ENCODE measurements at regions not wholly inside any gene's neighbourhood (a gene's known extent, or its start where the extent isn't known, plus 50 kb on each side); places are given as distances from the start of the nearest gene placed in this dataset.
A peak's percentile ranks its signal among the peaks of the same experiment; 100 is the strongest.

GRCh38 chr4:105014234-105014633 is 132.4 kb upstream of the TET2 start:
- no peak overlapping the region for H3K27ac Mint-ChIP-seq
- no peak overlapping the region for H3K4me3 Mint-ChIP-seq
- DNase-seq, result no peak

DNA sequence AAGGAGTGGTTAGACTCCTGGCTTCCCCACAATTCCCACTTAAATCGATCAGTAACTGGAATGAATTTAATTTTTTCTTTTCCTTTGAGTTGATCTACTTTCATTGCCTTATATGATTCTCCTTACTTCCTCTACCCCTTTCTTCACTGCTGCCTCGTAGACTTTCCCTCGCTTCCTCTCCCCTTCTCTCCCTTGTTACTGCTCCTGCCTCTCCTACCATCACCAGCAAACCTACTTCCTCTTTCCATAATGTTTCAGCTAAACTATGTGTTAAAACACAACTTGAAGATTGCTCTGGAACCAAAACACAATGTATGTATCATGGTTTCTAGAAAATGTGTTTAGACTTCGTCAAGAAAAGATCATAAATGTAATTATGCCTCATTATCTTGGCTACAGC is 132.0 kb upstream of the TET2 start:
- Mint-ChIP-seq H3K27me3 (peaks cover 9 to 12% of the 10 kb centered on the region in 2 donors), H3K27ac (no peak overlapping the region), H3K36me3 (peaks cover 0 to 4% of the 10 kb centered on the region in 2 donors), H3K4me1 (peaks cover 2 to 7% of the 10 kb centered on the region in 2 donors), H3K9me3 (peaks cover 4 to 10% of the 10 kb centered on the region in 2 donors), H3K4me3 (no peak overlapping the region)
- no peak for DNase-seq
- no peak for ATAC-seq (replicated peaks)

More at GRCh38 chr4:105014234-105014633, 132.4 kb upstream of the TET2 start:
- Mint-ChIP-seq H3K27me3 (peaks cover 9 to 12% of the 10 kb centered on the region in 2 donors), H3K4me1 (peaks cover 2 to 7% of the 10 kb centered on the region in 2 donors), H3K36me3 (peaks cover 0 to 4% of the 10 kb centered on the region in 2 donors), H3K9me3 (peaks cover 4 to 13% of the 10 kb centered on the region in 2 donors)
- no peak for ATAC-seq (replicated peaks)

DNA sequence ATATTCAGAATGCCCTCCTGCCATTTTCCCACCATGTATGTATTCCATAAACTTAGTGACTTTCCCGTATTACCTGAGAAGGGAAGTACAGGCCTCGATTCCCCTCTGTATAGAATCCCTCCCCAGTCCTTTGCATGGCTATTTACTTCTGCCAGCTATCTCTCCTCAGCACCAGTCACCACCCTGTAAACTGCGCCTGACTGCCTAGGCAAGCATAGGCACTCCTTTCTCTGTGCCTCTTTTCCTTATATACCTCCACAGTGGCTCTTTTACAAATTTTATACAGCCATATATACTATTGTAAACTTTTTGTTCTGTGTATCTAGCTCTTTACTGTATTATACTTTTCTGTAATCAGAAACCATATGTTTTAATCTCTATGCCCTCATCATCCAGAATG is 130.9 kb upstream of the TET2 start:
- H3K9me3 Mint-ChIP-seq, result peaks cover 0 to 2% of the 10 kb centered on the region in 2 donors
- DNase-seq (no peak), ATAC-seq (replicated peaks) (no peak)
- peaks cover 0 to 3% of the 10 kb centered on the region in 2 donors for H3K27me3 Mint-ChIP-seq
- H3K36me3 Mint-ChIP-seq, result no peaks in the 10 kb centered on the region
- H3K4me1 Mint-ChIP-seq, result peaks cover 2 to 7% of the 10 kb centered on the region in 2 donors
- no peak overlapping the region for H3K4me3 Mint-ChIP-seq
- H3K27ac Mint-ChIP-seq, result no peak overlapping the region

GRCh38 chr4:105022811-105023667 is 123.6 kb upstream of the TET2 start:
- H3K27ac Mint-ChIP-seq, result no peak overlapping the region
- H3K4me3 Mint-ChIP-seq, result no peak overlapping the region
- H3K36me3 Mint-ChIP-seq, result no peaks in the 10 kb centered on the region
- no peaks in the 10 kb centered on the region for H3K4me1 Mint-ChIP-seq
- H3K27me3 Mint-ChIP-seq, result peaks cover 9 to 10% of the 10 kb centered on the region in 2 donors
- peaks cover 8 to 11% of the 10 kb centered on the region in 2 donors for H3K9me3 Mint-ChIP-seq
- no peak for DNase-seq
- no peak for ATAC-seq (replicated peaks)

DNA sequence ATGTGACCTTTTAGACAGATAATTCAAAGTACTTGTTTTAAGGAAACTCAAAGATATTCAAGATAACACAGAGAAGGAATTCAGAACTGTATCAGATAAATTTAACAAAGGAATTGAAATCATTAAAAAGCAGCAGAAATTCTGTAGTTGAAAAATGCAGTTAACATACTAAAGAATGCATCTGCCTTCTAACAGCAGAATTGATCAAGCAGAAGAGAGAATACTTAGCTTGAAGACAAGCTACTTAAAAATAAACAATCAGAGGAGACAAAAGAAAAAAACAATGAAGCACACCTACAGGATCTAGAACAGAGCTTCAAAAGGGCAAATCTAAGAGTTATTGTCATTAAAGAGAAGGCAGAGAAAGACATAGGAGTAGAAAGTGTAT is 123.0 kb upstream of the TET2 start:
- Mint-ChIP-seq H3K4me1 (no peaks in the 10 kb centered on the region), H3K27me3 (peaks cover 9 to 10% of the 10 kb centered on the region in 2 donors), H3K36me3 (no peaks in the 10 kb centered on the region), H3K4me3 (no peak overlapping the region), H3K27ac (no peak overlapping the region), H3K9me3 (peaks cover 8 to 9% of the 10 kb centered on the region in 2 donors)
- ATAC-seq (replicated peaks) (no peak), DNase-seq (no peak)

- DNase-seq (no peak), ATAC-seq (replicated peaks) (no peak)
- Mint-ChIP-seq H3K4me1 (no peaks in the 10 kb centered on the region), H3K27me3 (peaks cover 10 to 13% of the 10 kb centered on the region in 2 donors), H3K36me3 (no peaks in the 10 kb centered on the region), H3K27ac (no peak overlapping the region), H3K4me3 (no peak overlapping the region), H3K9me3 (peaks cover 9 to 14% of the 10 kb centered on the region in 2 donors)
Measured at GRCh38 chr4:105025263-105026017, 121.2 kb upstream of the TET2 start.

- peaks cover 6 to 12% of the 10 kb centered on the region in 2 donors for H3K9me3 Mint-ChIP-seq
- no peaks in the 10 kb centered on the region for H3K27me3 Mint-ChIP-seq
- no peak for ATAC-seq (replicated peaks)
- H3K4me1 Mint-ChIP-seq, result no peaks in the 10 kb centered on the region
- DNase-seq, result no peak
- H3K36me3 Mint-ChIP-seq, result no peaks in the 10 kb centered on the region
- no peak overlapping the region for H3K27ac Mint-ChIP-seq
- H3K4me3 Mint-ChIP-seq, result no peak overlapping the region
Measured at GRCh38 chr4:105036991-105037390, 109.7 kb upstream of the TET2 start.

- Mint-ChIP-seq H3K4me3 (no peak overlapping the region), H3K36me3 (no peaks in the 10 kb centered on the region), H3K9me3 (peaks cover 7 to 9% of the 10 kb centered on the region in 2 donors), H3K4me1 (no peaks in the 10 kb centered on the region), H3K27ac (no peak overlapping the region), H3K27me3 (no peaks in the 10 kb centered on the region)
- ATAC-seq (replicated peaks) (no peak), DNase-seq (no peak)
Measured at GRCh38 chr4:105042451-105042850, 104.2 kb upstream of the TET2 start.

GRCh38 chr4:105050896-105051295 is 95.8 kb upstream of the TET2 start:
- H3K9me3 Mint-ChIP-seq, result peaks cover 7 to 12% of the 10 kb centered on the region in 2 donors
- peaks cover 3 to 4% of the 10 kb centered on the region in 2 donors for H3K36me3 Mint-ChIP-seq
- DNase-seq (no peak), ATAC-seq (replicated peaks) (no peak)
- no peaks in the 10 kb centered on the region for H3K4me1 Mint-ChIP-seq
- H3K27me3 Mint-ChIP-seq, result peaks cover 0 to 24% of the 10 kb centered on the region in 2 donors
- no peak overlapping the region for H3K4me3 Mint-ChIP-seq
- no peak overlapping the region for H3K27ac Mint-ChIP-seq

- H3K36me3 Mint-ChIP-seq, result peaks cover under 1 to 2% of the 10 kb centered on the region in 2 donors
- ATAC-seq (replicated peaks) (no peak), DNase-seq (no peak)
- peaks cover 2 to 4% of the 10 kb centered on the region in 2 donors for H3K9me3 Mint-ChIP-seq
- peaks cover 26 to 47% of the 10 kb centered on the region in 2 donors for H3K4me1 Mint-ChIP-seq
- H3K27me3 Mint-ChIP-seq, result peaks cover 0 to 5% of the 10 kb centered on the region in 2 donors
- H3K4me3 Mint-ChIP-seq, result no peak overlapping the region
- peak overlapping the region; percentile 9 for H3K27ac Mint-ChIP-seq
Measured at GRCh38 chr4:105057370-105058105, 89.1 kb upstream of the TET2 start.

DNA sequence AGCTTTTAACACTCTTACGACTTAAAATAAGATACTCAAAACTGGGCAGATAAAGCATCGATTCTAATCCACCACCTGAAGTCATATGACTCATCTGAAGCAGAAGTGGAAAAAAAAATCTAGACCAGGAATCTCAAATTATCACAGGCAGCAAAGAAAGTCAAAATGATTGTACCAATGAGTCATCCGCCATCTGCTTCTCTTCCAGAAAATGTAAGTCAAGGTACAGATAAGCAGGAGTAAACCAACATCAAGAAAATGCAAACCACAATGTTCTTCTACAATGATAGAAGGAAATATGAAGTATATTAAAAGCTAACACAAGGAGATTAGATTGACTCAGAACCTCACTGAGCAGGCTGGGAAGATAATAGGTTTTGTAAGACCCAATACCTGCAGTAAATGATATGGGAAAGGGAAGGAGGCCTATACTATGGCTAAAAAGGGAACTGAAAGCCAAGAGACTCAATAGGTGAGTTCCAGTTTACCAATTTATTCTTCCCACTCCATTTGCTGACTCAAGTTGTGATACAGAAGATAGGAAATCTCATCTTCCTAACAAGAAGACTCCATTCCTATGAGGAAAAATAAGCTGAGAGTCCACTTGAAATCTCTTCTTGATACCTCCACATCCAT is 88.4 kb upstream of the TET2 start:
- H3K27me3 Mint-ChIP-seq, result no peaks in the 10 kb centered on the region
- no peaks in the 10 kb centered on the region for H3K9me3 Mint-ChIP-seq
- ATAC-seq (replicated peaks) (no peak), DNase-seq (no peak)
- peak overlapping the region in 1 of 2 donors; percentile 15 for H3K4me3 Mint-ChIP-seq
- H3K27ac Mint-ChIP-seq, result peak overlapping the region; percentile 9
- H3K4me1 Mint-ChIP-seq, result peaks cover 26 to 47% of the 10 kb centered on the region in 2 donors
- no peaks in the 10 kb centered on the region for H3K36me3 Mint-ChIP-seq

DNA sequence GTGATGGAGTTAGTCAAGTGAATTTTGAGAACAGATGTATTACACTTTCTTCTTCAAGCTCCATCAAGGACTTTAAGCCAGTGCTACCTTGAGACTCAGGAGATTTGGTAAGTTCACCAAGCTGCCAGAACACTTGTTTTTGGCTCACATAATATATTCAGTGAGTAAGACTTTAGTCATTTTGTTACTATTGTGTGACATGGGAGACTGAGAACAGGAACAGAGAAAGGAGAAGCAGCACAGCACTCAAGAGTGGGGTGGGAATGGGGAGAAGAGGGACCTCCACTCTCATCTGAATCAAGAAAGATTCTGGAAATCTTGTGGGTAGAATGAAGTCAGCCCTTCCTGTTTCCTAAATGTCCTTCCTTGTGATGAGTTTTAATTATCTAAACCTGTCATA is 87.3 kb upstream of the TET2 start:
- Mint-ChIP-seq H3K4me3 (peak overlapping the region; percentile 27 to 37), H3K4me1 (peaks cover 26 to 47% of the 10 kb centered on the region in 2 donors), H3K27me3 (no peaks in the 10 kb centered on the region), H3K9me3 (no peaks in the 10 kb centered on the region), H3K27ac (peak overlapping the region; percentile 52), H3K36me3 (no peaks in the 10 kb centered on the region)
- ATAC-seq (replicated peaks) (peak; percentile 59), DNase-seq (peak; percentile 45)

GRCh38 chr4:105060628-105061027 is 86.0 kb upstream of the TET2 start:
- no peaks in the 10 kb centered on the region for H3K36me3 Mint-ChIP-seq
- H3K9me3 Mint-ChIP-seq, result no peaks in the 10 kb centered on the region
- peaks cover 26 to 47% of the 10 kb centered on the region in 2 donors for H3K4me1 Mint-ChIP-seq
- no peaks in the 10 kb centered on the region for H3K27me3 Mint-ChIP-seq
- peak; percentile 92 to 93 for ATAC-seq (replicated peaks)
- H3K27ac Mint-ChIP-seq, result peak overlapping the region; percentile 7
- DNase-seq, result peak; percentile 67
- H3K4me3 Mint-ChIP-seq, result peak overlapping the region in 1 of 2 donors; percentile 60
